ENCODE measurements at regions not wholly inside any gene's neighbourhood (a gene's known extent, or its start where the extent isn't known, plus 50 kb on each side); places are given as distances from the start of the nearest gene placed in this dataset.

- Mint-ChIP-seq H3K27ac (no peak overlapping the region), H3K27me3 (no peaks in the 10 kb centered on the region), H3K4me3 (no peak overlapping the region), H3K36me3 (ENCODE audit: low read depth) (no peaks in the 10 kb centered on the region), H3K4me1 (ENCODE audit: low read depth) (no peaks in the 10 kb centered on the region), H3K9me3 (peaks cover 17% of the 10 kb centered on the region)
- no peak overlapping the region for H3K27ac ChIP-seq (ENCODE audit: low read depth in 1 of 2, low read length in 2 of 2)
- POLR2A ChIA-PET, result no interaction called here
- ATAC-seq (ENCODE audit: poor library complexity), result no peak
- CTCF ChIA-PET, result no interaction called here
- no peak for TF ChIP-seq CTCF (IDR thresholded peaks at IDR 0.05)
- no peak for DNase-seq
- no peaks in the 10 kb centered on the region for H3K4me1 ChIP-seq (ENCODE audit: insufficient read depth, low read length)
- no peaks in the 10 kb centered on the region for H3K27me3 ChIP-seq (ENCODE audit: control insufficient read depth in 1 of 2, insufficient read depth in 2 of 2, low read length in 2 of 2)
- H3K4me3 ChIP-seq (ENCODE audit: low read length), result no peak overlapping the region
- intact Hi-C loops (cut with DNase I, micrococcal nuclease), result no loop called here
- peaks cover 0 to 28% of the 10 kb centered on the region in 2 experiments for H3K9me3 ChIP-seq (ENCODE audit: control insufficient read depth in 1 of 2, insufficient read depth in 1 of 2, low read length in 2 of 2)
- H3K36me3 ChIP-seq (ENCODE audit: insufficient read depth, low read length), result no peaks in the 10 kb centered on the region
Measured at GRCh38 chr11:24153337-24153736, 343.5 kb upstream of the LUZP2 start.

GRCh38 chr11:24155792-24156191 lies 341.1 kb upstream of the LUZP2 start:
- intact Hi-C loops (cut with DNase I, micrococcal nuclease), result no loop called here
- Histone ChIP-seq H3K4me1 (ENCODE audit: insufficient read depth, low read length) (no peaks in the 10 kb centered on the region), H3K36me3 (ENCODE audit: insufficient read depth, low read length) (no peaks in the 10 kb centered on the region), H3K4me3 (ENCODE audit: low read length) (no peak overlapping the region), H3K27me3 (ENCODE audit: control insufficient read depth in 1 of 2, insufficient read depth in 2 of 2, low read length in 2 of 2) (no peaks in the 10 kb centered on the region), H3K27ac (ENCODE audit: low read depth in 1 of 2, low read length in 2 of 2) (no peak overlapping the region), H3K9me3 (ENCODE audit: control insufficient read depth in 1 of 2, insufficient read depth in 1 of 2, low read length in 2 of 2) (peaks cover 0 to 21% of the 10 kb centered on the region in 2 experiments)
- ATAC-seq (ENCODE audit: poor library complexity), result no peak
- Mint-ChIP-seq H3K4me3 (no peak overlapping the region), H3K27ac (no peak overlapping the region), H3K27me3 (no peaks in the 10 kb centered on the region), H3K4me1 (ENCODE audit: low read depth) (no peaks in the 10 kb centered on the region), H3K36me3 (ENCODE audit: low read depth) (no peaks in the 10 kb centered on the region), H3K9me3 (peaks cover 14% of the 10 kb centered on the region)
- no peak for DNase-seq
- ChIA-PET POLR2A (no interaction called here), CTCF (no interaction called here)
- TF ChIP-seq CTCF (IDR thresholded peaks at IDR 0.05), result no peak

GRCh38 chr11:24157316-24157715 lies 339.5 kb upstream of the LUZP2 start:
- H3K36me3 Mint-ChIP-seq (ENCODE audit: low read depth), result no peaks in the 10 kb centered on the region
- peaks cover 0 to 19% of the 10 kb centered on the region in 2 experiments for H3K9me3 ChIP-seq (ENCODE audit: control insufficient read depth in 1 of 2, insufficient read depth in 1 of 2, low read length in 2 of 2)
- CTCF ChIA-PET, result no interaction called here

More at GRCh38 chr11:24157316-24157715, 339.5 kb upstream of the LUZP2 start:
- Mint-ChIP-seq H3K27ac (no peak overlapping the region), H3K9me3 (peaks cover 15% of the 10 kb centered on the region), H3K27me3 (no peaks in the 10 kb centered on the region), H3K4me1 (ENCODE audit: low read depth) (no peaks in the 10 kb centered on the region), H3K4me3 (no peak overlapping the region)
- Histone ChIP-seq H3K4me1 (ENCODE audit: insufficient read depth, low read length) (no peaks in the 10 kb centered on the region), H3K27me3 (ENCODE audit: control insufficient read depth in 1 of 2, insufficient read depth in 2 of 2, low read length in 2 of 2) (no peaks in the 10 kb centered on the region), H3K27ac (ENCODE audit: low read depth in 1 of 2, low read length in 2 of 2) (no peak overlapping the region), H3K36me3 (ENCODE audit: insufficient read depth, low read length) (no peaks in the 10 kb centered on the region), H3K4me3 (ENCODE audit: low read length) (no peak overlapping the region)
- intact Hi-C loops (cut with DNase I, micrococcal nuclease), result no loop called here
- TF ChIP-seq CTCF (IDR thresholded peaks at IDR 0.05), result no peak
- DNase-seq, result no peak
- POLR2A ChIA-PET, result no interaction called here
- ATAC-seq (ENCODE audit: poor library complexity), result no peak
